ENCODE measurements at regions not wholly inside any gene's neighbourhood (a gene's known extent, or its start where the extent isn't known, plus 50 kb on each side); places are given as distances from the start of the nearest gene placed in this dataset.

GRCh38 chr10:3530346-3530745 is 254.7 kb downstream of the KLF6 start:
- TF ChIP-seq CTCF (IDR thresholded peaks at IDR 0.05): no peak
- no peak for TF ChIP-seq POLR2AphosphoS5 (IDR thresholded peaks at IDR 0.05; ENCODE audit: insufficient read depth in 1 of 2, low read depth in 1 of 2)
- TF ChIP-seq POLR2A (IDR thresholded peaks at IDR 0.05): no peak

Data from vagina (tissue), 2 donors.